GM20431 (cell line): ENCODE measurements at regions not wholly inside any gene's neighbourhood (a gene's known extent, or its start where the extent isn't known, plus 50 kb on each side); places are given as distances from the start of the nearest gene placed in this dataset.

Source experiments
- in situ Hi-C: fragments of 300-500 bp; cut with MseI, MboI; formaldehyde crosslinking; loops from one replicate; pipeline ENCODE4 v1.15.0; 2020; ENCODE audit warnings: low sequenced_read_pairs; ENCODE audit not compliant: unreplicated experiment

DNA sequence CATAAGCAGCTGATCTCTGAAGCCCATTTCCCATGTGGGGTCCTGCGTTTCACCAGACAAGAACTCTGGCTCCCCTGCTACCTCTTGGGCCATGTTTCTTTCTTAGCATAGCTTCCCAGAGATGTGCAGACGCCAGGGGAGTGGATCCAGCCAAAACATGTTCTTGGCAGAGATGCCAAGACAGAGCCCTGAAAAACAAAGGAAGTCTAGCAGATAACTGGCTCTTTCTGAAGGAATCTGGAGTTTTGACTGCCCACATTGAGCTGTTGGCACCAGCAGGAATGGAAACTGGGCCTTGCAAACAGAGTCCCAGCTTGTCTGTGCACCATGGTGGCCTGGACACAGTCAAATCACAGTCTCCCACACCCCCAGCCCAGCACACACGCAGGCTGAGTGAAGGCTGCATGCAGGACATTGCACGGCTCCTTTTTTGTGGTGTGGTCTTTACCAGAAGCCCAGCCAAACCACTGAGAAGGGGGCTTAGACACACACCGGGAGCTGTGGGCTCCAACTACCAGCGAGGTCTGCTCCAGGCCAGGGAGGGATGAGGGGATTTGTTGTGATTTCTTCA, 114.7 kb downstream of the SNX18 start:
- in situ Hi-C loops: no loop called here

- in situ Hi-C loops: no loop called here
These were observed 113.3 kb downstream of the SNX18 start for GRCh38 chr5:54630738-54631359.

GRCh38 chr5:54629115-54629514, 111.6 kb downstream of the SNX18 start:
- in situ Hi-C loops: no loop called here

- in situ Hi-C loops: no loop called here
These were observed 110.5 kb downstream of the SNX18 start for GRCh38 chr5:54628050-54628449.

GRCh38 chr5:54626407-54626806, 108.8 kb downstream of the SNX18 start:
- in situ Hi-C loops: no loop called here

- in situ Hi-C loops: no loop called here
These were observed 107.4 kb downstream of the SNX18 start for GRCh38 chr5:54624805-54625568.

DNA sequence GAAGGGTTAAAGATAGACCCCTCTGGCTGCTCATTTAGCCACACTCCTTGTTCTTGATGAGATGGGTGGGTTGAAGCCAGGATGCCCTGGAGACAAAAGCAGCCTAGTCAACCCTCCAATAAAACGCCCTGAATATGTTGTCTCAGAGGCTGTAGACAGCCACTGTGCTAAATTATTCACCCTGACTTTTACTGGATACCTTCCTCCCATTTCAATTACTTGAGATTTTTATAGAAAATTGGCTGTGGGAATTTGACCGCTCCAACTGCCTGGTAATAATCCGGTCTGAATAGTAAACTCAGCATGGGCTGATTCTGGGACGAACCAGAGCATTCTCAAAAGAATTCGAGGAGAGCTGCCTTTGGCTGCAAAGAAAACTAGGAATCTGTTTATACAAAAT, 104.2 kb downstream of the SNX18 start:
- in situ Hi-C loops: no loop called here

DNA sequence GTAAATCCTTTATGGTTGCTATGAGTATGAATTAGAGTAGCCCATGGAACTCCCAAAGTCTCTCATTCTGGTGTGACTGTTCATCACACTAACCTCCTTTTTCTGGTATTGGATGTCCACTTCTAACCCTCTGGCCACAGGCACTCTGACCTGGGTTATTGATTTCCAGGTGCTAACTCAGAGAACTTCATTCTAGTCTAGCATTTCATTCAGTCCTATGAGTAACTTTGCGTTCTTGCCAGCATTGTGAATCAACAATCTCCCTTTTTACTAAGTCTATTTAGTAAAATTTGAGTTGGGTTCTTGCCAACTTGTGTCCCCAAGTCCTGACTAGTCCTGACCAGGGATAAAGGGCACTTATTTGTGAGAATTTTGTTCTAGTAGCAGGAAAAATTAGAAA, 103.5 kb downstream of the SNX18 start:
- in situ Hi-C loops: no loop called here

DNA sequence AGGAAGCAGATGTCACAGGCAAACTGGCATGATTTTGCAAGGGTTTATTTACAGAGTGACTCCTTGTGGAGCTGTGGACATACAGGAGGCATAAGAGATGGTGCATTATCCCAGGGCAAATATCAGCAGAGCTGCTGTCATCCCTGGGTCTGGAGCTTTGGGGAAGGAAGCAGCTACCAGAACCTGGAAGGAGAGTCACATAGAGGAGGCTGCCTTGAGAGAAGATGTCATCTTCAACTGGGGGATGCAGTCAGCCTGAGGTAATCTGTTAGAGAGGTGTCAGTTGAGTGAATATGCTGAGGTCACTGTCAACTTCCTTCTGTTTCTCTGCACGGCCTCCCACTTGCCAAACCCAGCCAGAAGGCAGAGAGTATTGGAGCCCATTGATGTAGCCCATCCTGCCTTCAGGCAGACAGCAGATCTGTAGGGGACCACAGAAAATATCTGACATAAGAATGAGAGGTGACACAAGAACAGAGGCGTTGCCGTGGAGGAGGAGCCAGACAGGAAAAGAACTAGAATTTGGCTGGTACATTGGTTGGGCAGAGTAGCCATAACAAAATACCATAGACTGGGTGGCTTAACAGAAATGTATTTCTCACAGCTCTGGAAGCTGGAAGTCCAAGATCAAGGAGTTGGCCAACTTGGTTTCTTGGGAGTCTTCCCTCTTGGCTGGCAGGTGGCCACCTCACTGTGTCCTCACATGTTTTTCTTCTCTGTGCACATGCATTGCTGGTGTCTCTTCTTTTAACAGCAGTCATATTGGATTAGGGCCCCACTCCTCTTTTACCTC, 102.8 kb downstream of the SNX18 start:
- in situ Hi-C loops: no loop called here

DNA sequence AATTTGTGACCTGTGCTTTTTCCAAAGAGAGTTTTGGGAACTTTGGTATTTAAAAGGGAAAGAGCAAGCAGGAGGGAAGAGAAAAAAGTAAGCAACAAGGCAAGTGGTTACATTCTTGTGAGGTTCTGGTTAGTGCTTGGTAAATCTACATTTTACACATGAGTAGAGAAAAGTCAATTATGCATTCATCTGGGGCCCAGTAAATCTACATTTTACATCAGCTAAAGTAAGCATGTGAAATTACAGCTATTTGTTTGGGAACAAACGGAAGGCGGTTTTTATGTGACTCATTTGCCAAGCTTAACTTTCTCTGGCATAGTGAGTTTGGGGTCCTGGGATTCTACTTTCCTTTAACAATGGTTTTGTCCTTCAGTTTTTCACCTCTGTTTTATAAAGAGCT, 102.2 kb downstream of the SNX18 start:
- in situ Hi-C loops: no loop called here

DNA sequence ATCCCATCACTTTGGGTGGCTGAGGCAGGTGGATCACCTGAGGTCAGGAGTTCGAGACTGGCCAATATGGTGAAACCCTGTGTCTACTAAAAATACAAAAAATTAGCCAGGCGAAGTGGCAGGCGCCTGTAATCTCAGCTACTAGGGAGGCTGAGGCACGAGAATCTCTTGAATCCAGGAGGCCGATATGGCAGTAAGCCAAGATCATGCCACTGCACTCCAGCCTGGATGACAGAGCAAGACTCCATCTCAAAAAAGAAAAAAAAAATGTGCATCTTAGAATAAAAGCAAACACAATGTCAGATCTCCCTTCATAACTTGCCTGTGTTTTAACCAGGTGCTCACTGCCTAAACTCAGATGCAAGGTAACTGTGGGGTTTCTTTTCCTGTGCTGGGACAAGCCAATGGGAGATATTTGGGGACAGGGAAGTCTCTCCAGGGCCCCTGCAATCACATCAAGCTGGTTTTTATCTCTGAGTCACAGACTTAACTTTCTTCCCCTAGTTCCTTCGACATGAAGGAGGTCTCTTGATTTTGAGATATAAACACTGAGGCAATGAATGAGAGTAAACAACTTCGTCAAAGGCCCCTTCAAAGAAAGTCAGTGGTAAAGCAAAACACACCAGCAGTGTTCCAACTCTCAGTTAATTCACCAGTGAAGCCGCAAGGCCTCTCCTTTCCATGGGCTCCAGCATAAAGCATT, 99.1 kb downstream of the SNX18 start:
- in situ Hi-C loops: no loop called here

GRCh38 chr5:54616031-54616430, 98.5 kb downstream of the SNX18 start:
- in situ Hi-C loops: no loop called here

DNA sequence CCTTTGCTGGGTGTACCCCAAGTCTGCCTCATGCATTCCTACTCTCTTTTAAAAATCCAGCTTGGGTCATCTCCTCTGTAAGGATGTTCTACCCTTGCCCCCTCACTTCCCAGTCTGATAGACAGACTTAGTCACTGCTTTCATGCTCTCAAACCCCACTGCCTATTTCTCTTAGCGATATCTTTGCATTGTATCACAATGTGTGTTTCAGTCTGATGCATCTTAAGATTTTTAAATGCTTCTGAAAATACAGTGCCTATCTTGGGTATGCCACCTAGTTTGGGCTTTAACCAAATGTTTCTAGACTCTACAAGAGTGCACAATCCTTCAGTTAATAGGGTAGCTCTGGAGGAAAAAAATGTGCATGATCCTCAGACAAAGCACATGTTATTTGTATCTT, 97.8 kb downstream of the SNX18 start:
- in situ Hi-C loops: no loop called here

DNA sequence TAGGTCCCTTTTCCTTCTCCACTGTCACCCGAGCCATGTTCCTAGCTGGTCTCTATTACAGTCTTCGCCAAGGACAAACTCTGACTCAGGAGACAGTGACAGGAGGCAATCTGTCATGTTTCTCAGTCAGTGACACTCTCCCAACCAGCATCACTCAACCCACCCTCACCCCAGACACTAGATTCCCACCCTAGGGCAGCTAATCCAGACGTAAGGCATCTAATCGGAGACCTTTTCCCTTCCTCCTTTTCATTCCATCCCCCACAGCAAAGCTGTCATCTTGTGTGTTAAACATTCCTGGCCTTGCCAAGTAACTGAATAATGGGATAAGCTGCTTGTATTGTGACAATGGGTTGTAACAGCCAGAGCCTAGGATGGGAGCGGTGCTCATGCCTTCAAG, 95.2 kb downstream of the SNX18 start:
- in situ Hi-C loops: no loop called here

DNA sequence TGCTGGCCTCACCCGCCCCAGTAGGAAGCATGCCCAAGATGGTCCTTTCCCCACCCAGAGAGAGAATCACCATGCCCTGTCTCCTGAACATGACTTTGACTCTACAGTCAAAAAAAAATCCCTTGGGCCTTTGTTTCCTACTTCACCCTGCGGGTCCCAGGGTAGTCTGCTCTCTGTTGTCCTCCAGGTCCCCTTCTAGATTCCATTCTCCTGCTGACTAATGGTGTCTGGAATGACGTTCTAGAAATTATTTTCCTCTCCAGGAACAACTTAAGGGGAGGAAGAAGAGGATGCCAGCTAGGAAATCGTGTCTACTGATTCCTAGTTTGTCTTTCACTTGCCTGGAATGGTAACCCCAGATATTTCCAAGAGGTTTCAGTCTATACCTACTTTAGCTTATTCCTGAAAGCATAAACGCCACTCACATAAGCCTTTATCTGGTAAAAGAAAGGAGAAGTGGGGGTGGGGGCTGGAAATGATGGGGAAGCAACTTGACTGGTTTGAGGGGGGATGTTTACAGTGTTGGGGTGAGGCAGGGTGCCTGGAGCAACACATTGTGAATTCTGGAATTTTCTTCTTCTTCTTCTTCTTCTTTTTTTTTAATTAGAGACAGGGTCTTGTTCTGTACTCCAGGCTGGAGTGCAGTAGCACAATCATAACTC, 93.9 kb downstream of the SNX18 start:
- in situ Hi-C loops: no loop called here

- in situ Hi-C loops: no loop called here
These were observed 92.8 kb downstream of the SNX18 start for GRCh38 chr5:54610197-54610944.

- in situ Hi-C loops: no loop called here
These were observed 91.0 kb downstream of the SNX18 start for GRCh38 chr5:54608423-54609085.

DNA sequence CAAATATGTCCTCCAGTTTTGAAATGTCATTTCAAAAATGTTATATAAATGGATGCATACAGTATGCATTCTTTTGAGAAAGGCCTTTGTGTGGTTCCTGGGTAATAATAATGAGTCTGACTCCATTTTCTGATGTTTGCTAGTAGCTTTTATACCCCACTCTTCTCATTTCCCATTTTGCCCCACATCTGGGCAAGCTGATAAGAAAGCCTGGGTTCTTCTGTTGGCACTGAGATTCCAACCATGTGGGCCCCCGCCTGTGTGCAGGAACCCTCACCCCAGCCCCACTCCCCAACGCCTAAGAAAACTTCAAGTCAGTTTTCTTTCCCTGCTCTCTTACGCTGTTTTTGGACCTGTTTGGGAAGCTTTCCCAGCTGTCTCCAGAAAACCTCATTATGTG, 89.4 kb downstream of the SNX18 start:
- in situ Hi-C loops: no loop called here

GRCh38 chr5:54603372-54603771, 85.8 kb downstream of the SNX18 start:
- in situ Hi-C loops: no loop called here
